ENCODE measurements at regions not wholly inside any gene's neighbourhood (a gene's known extent, or its start where the extent isn't known, plus 50 kb on each side); places are given as distances from the start of the nearest gene placed in this dataset.

- Histone ChIP-seq H3K4me1 (ENCODE audit: control insufficient read depth in 1 of 2, low read depth in 2 of 2) (no peaks in the 10 kb centered on the region), H3K27ac (no peak overlapping the region), H3K9me3 (no peaks in the 10 kb centered on the region), H3K27me3 (replicated peaks; ENCODE audit: insufficient read depth) (no peaks in the 10 kb centered on the region), H3K36me3 (no peaks in the 10 kb centered on the region), H3K4me3 (no peak overlapping the region)
- DNase-seq (ENCODE audit: low spot score) (no peak), ATAC-seq (ENCODE audit: insufficient number of reproducible peaks, low FRiP score, low read depth) (no peak)
- TF ChIP-seq CTCF (IDR thresholded peaks at IDR 0.05): no peak
Observed at GRCh38 chr5:3698412-3698811, 102.8 kb downstream of the IRX1 start.

GRCh38 chr5:3701694-3702093, 106.1 kb downstream of the IRX1 start:
- no peak for TF ChIP-seq CTCF (IDR thresholded peaks at IDR 0.05)
- no peaks in the 10 kb centered on the region for H3K9me3 ChIP-seq
- no peak overlapping the region for H3K27ac ChIP-seq
- no peaks in the 10 kb centered on the region for H3K27me3 ChIP-seq (replicated peaks; ENCODE audit: insufficient read depth)
- ATAC-seq (ENCODE audit: insufficient number of reproducible peaks, low FRiP score, low read depth) (no peak), DNase-seq (ENCODE audit: low spot score) (no peak)
- H3K4me3 ChIP-seq: no peak overlapping the region
- H3K4me1 ChIP-seq (ENCODE audit: control insufficient read depth in 1 of 2, low read depth in 2 of 2): no peaks in the 10 kb centered on the region
- H3K36me3 ChIP-seq: no peaks in the 10 kb centered on the region

GRCh38 chr5:3704661-3705060, 109.0 kb downstream of the IRX1 start:
- no peaks in the 10 kb centered on the region for H3K27me3 ChIP-seq (replicated peaks; ENCODE audit: insufficient read depth)
- H3K36me3 ChIP-seq: no peaks in the 10 kb centered on the region
- ATAC-seq (ENCODE audit: insufficient number of reproducible peaks, low FRiP score, low read depth) (no peak), DNase-seq (ENCODE audit: low spot score) (no peak)
- no peak for TF ChIP-seq CTCF (IDR thresholded peaks at IDR 0.05)
- H3K4me3 ChIP-seq: no peak overlapping the region
- H3K4me1 ChIP-seq (ENCODE audit: control insufficient read depth in 1 of 2, low read depth in 2 of 2): no peaks in the 10 kb centered on the region
- H3K27ac ChIP-seq: no peak overlapping the region
- no peaks in the 10 kb centered on the region for H3K9me3 ChIP-seq

GRCh38 chr5:3709068-3709716, 113.6 kb downstream of the IRX1 start:
- DNase-seq (ENCODE audit: low spot score): no peak
- no peaks in the 10 kb centered on the region for H3K4me1 ChIP-seq (ENCODE audit: control insufficient read depth in 1 of 2, low read depth in 2 of 2)

GRCh38 chr5:3709717-3710348, 114.2 kb downstream of the IRX1 start:
- Histone ChIP-seq H3K4me1 (ENCODE audit: control insufficient read depth in 1 of 2, low read depth in 2 of 2) (no peaks in the 10 kb centered on the region), H3K36me3 (no peaks in the 10 kb centered on the region), H3K27ac (no peak overlapping the region), H3K4me3 (no peak overlapping the region), H3K27me3 (replicated peaks; ENCODE audit: insufficient read depth) (no peaks in the 10 kb centered on the region), H3K9me3 (no peaks in the 10 kb centered on the region)
- DNase-seq (ENCODE audit: low spot score) (no peak), ATAC-seq (ENCODE audit: insufficient number of reproducible peaks, low FRiP score, low read depth) (no peak)
- no peak for TF ChIP-seq CTCF (IDR thresholded peaks at IDR 0.05)

More at GRCh38 chr5:3709068-3709716, 113.6 kb downstream of the IRX1 start:
- no peaks in the 10 kb centered on the region for H3K9me3 ChIP-seq
- H3K27ac ChIP-seq: no peak overlapping the region
- no peaks in the 10 kb centered on the region for H3K36me3 ChIP-seq
- no peak for TF ChIP-seq CTCF (IDR thresholded peaks at IDR 0.05)
- no peak for ATAC-seq (ENCODE audit: insufficient number of reproducible peaks, low FRiP score, low read depth)
- H3K27me3 ChIP-seq (replicated peaks; ENCODE audit: insufficient read depth): no peaks in the 10 kb centered on the region
- no peak overlapping the region for H3K4me3 ChIP-seq

Data from thoracic aorta (tissue), 2 donors.